Fibroblast of villous mesenchyme (primary cell): ENCODE measurements at regions not wholly inside any gene's neighbourhood (a gene's known extent, or its start where the extent isn't known, plus 50 kb on each side); places are given as distances from the start of the nearest gene placed in this dataset.
A peak's percentile ranks its signal among the peaks of the same experiment; 100 is the strongest.

Experiments
- DNase-seq: peaks from one replicate; pipeline ENCODE4 v3.0.0-alpha.2; 2010; ENCODE audit warnings: low read depth
- H3K4me3 ChIP-seq: 2 replicates; pipeline ENCODE4 v1.5.1; 2011; ENCODE audit warnings: low read depth, mild to moderate bottlenecking, low read length
- TF ChIP-seq, protein P1 (sequence below): IDR thresholded peaks from 2 replicates; pipeline ENCODE4 v1.5.1; 2012; ENCODE audit warnings: low read depth, mild to moderate bottlenecking, low read length; ENCODE audit not compliant: insufficient read depth

DNA sequence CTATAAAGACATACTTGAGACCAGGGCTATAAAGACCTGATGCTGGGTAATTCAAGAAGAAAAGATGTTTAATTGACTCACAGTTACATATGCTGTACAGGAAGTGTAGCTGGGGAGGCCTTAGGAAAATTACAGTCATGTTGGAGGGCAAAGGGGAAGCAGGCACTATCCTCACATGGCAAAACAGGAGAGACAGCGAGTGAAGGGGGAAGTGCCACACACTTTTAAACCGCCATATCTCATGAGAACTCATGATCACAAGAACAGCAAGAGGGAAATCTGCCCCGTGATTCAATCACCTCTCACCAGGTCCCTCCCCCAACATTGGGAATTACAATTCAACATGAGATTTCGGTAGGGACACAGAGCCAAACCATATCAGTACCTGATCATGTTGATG lies 89.9 kb upstream of the ADAMTSL1 start:
- no peak overlapping the region for H3K4me3 ChIP-seq
- DNase-seq, result no peak

DNA sequence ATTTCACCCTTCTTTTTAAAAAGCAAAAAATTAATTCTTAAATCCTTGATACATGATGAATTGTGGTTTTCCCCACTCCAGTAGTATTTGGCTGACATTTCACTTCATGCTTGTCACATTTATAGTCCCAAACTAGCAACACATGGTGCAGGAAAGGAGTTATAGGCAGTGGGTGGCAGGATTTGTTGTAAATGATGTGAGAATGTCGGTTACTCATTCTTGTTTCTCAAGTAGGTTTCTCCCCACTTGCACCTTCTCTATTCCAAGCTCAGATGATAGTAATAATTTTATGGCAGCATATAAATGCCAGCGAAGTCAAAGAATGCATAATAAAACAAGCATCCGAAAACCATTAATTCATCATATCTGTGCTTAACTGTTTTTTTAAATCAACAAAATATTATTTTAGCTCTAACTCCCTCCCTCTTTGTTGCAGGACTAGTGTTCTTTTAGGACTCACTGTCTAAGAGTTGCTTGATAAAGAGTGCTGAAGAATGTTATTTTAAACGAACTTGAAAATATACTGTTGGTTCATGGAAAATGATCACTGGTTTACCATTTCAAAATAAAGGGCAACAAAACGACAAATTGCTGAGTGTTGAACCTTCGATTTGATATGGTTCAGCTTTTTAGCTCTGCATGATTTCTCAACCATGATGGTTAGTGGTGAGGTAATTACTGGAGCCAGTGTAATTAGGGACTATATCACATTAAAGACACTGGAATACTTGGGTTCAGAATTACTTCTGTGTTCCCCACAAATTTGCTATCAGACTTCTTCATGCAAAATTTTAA lies 88.1 kb upstream of the ADAMTSL1 start:
- DNase-seq, result no peak
- no peak overlapping the region for H3K4me3 ChIP-seq

More for the DNA sequence above, 89.9 kb upstream of the ADAMTSL1 start:
- TF ChIP-seq, protein P1, sequence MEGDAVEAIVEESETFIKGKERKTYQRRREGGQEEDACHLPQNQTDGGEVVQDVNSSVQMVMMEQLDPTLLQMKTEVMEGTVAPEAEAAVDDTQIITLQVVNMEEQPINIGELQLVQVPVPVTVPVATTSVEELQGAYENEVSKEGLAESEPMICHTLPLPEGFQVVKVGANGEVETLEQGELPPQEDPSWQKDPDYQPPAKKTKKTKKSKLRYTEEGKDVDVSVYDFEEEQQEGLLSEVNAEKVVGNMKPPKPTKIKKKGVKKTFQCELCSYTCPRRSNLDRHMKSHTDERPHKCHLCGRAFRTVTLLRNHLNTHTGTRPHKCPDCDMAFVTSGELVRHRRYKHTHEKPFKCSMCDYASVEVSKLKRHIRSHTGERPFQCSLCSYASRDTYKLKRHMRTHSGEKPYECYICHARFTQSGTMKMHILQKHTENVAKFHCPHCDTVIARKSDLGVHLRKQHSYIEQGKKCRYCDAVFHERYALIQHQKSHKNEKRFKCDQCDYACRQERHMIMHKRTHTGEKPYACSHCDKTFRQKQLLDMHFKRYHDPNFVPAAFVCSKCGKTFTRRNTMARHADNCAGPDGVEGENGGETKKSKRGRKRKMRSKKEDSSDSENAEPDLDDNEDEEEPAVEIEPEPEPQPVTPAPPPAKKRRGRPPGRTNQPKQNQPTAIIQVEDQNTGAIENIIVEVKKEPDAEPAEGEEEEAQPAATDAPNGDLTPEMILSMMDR, result no peak

DNA sequence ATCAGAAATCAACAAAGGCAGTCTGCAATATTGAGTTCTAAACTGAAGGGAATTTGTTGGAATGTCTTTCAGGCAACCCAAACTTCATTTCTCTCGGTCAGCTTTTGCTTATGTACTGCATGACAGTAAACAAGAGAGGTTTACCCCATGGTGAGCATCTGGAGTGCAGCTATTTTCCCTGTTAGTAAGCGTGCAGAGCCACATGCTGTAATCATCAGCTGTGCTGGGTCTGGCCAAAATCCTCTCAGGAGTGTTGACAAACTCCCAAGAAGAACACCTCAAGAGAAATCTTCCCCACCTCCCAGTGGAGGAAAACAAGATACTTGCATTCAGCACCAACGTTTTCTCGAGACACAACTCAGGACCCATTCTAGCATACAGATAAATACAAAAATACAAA lies 83.6 kb upstream of the ADAMTSL1 start:
- peak; percentile 82 for DNase-seq
- TF ChIP-seq, protein P1, result no peak
- no peak overlapping the region for H3K4me3 ChIP-seq

More for the DNA sequence above, 88.1 kb upstream of the ADAMTSL1 start:
- TF ChIP-seq, protein P1, result no peak

DNA sequence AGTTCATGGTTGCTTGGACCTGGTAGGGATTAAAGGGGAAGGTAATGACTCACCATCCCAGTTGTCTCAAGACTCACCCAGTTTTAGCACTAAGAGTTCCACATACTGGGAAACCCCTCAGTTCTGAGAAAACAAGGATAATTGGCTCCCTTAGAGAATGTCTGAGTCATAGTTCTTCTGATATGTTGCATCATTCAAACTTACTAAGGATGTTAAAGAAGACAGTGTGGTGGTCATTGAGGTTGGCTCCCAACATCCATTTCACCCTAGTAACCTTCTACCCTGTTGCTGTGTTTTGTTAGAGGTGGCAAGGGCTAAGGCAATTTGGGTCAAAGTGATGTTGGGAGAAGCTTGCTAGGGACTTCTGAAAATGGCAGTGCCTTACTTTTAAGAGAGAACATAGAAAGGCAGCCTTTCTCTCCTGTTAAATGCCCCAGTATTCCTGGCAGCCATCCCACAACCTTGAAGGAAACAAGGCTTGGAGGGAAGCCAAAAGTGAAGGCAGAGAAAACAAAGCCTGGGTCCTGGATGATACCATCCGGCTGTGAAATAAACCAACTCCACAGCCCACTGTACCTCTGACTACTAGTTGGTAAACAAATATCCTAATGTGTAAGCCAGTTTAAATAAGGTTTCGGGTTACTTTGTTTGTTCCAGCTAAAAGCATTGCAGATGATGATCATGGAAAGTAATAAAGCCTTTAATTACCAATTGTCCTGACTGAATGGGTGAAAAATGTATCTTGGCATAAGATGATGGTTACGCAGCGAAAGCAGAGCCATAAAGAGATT lies 80.4 kb upstream of the ADAMTSL1 start:
- TF ChIP-seq, protein P1, result no peak
- H3K4me3 ChIP-seq, result no peak overlapping the region
- DNase-seq, result peak; percentile 88

DNA sequence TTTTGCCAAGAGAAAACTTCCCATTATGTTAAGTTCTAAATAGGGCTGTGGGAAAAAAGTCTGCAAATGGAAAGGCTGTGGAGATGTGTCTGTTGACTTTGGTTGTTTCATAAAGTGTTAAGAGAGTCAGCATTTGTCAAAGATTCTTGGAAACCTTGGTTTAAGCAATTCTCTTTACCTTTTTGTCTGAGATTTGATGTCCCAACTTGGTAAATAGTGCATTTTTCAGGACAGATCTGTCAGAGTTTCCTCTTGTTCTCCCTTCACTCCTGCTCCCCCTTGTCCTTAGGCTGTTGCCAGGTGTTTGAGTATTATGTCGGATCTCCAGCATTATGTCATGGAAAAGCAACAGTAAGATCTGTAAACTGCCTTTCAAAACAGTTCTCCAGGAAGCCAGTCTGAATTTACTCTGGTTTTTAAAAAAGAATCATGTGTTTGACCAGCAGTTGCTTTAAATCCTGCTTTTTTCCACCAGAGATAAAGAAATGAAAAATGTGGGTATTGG lies 79.1 kb upstream of the ADAMTSL1 start:
- no peak overlapping the region for H3K4me3 ChIP-seq
- TF ChIP-seq, protein P1, result no peak
- DNase-seq, result no peak

DNA sequence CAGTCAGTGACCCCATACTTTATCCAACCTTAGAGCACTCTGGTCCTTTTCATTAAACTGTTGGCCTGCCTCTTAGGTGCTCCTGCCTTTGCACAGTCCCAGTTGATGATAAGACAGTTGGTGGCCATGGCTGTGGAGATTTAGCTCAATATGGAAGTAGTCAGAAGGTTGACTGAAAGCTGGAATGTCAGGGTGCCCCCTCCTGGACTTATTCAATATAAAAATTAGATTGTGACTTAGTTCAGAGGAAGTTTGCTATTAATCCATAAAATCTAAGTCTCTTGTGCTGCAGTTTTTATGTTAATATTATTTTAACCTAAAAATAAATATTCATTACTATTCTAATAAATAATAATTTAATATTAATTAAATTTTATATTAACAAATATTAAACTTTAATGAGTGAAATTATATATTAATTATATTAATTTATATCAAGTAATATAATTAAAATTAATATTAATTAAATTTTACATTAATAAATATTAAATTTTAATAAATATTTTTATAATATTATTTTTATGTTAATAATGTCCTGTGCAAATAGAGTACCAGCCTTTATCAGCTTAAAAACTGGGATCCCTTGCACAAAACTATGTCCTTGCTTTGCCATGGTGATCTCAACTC lies 77.7 kb upstream of the ADAMTSL1 start:
- TF ChIP-seq, protein P1, result no peak
- no peak overlapping the region for H3K4me3 ChIP-seq
- DNase-seq, result peak; percentile 3
